PC-9 (cell line): ENCODE measurements at regions not wholly inside any gene's neighbourhood (a gene's known extent, or its start where the extent isn't known, plus 50 kb on each side); places are given as distances from the start of the nearest gene placed in this dataset.

Experiments used
- BruUV-seq: library from RNA; stranded (reverse); fragments of 400-500 nt; replicated peaks from 2 replicates; lab custom pipeline; 2021; lab: Mats Ljungman, UMichigan
- CTCF ChIA-PET: fragments of 300-600 bp; sonication (Branson Sonifier 250); formaldehyde crosslinking; loops from one replicate; lab custom pipeline; 2022; ENCODE audit warnings: antibody characterized with exemption; lab: Charles Lee
- POLR2A ChIA-PET: fragments of 300-600 bp; sonication (Branson Sonifier 250); formaldehyde crosslinking; loops from one replicate; lab custom pipeline; 2022; ENCODE audit warnings: antibody characterized with exemption; ENCODE audit not compliant: unreplicated experiment; lab: Charles Lee
- DNase-seq, 2 experiments: peaks; one replicate each; pipeline versions ENCODE4 v3.0.0 to v3.0.0-alpha.2; 2015 to 2022; ENCODE audit warnings: mixed read lengths in 1 of 2
- H2AFZ ChIP-seq: fragments of 200-600 bp; sonication (generic); 2 replicates; pipeline ENCODE4 v1.8.1; 2017; ENCODE audit warnings: antibody characterized with exemption
- H3F3A ChIP-seq: fragments of 200-600 bp; sonication (generic); 2 replicates; pipeline ENCODE4 v1.8.1; 2017; ENCODE audit warnings: antibody characterized with exemption, mild to moderate bottlenecking, low read depth; ENCODE audit not compliant: insufficient read depth
- H3K27ac ChIP-seq: fragments of 200-600 bp; sonication (generic); 2 replicates; pipeline ENCODE4 v1.6.1; 2016; ENCODE audit warnings: mixed run types
- H3K27me3 ChIP-seq: fragments of 200-600 bp; sonication (generic); 2 replicates; pipeline ENCODE4 v1.6.1; 2016; ENCODE audit warnings: low read depth, mixed run types; ENCODE audit not compliant: insufficient read depth
- H3K36me3 ChIP-seq: fragments of 200-600 bp; sonication (generic); 2 replicates; pipeline ENCODE4 v1.6.1; 2016; ENCODE audit warnings: low read depth, mixed run types
- H3K4me1 ChIP-seq: fragments of 200-600 bp; sonication (generic); replicated peaks from 2 replicates; pipeline ENCODE4 v1.6.1; 2016; ENCODE audit warnings: mixed run types; ENCODE audit not compliant: insufficient read depth
- H3K4me2 ChIP-seq: fragments of 200-600 bp; sonication (generic); 2 replicates; pipeline ENCODE4 v1.6.1; 2017; ENCODE audit warnings: mixed run types
- H3K4me3 ChIP-seq: fragments of 200-600 bp; sonication (generic); 2 replicates; pipeline ENCODE4 v1.6.1; 2016; ENCODE audit warnings: mixed run types
- H3K79me2 ChIP-seq: fragments of 200-600 bp; sonication (generic); 2 replicates; pipeline ENCODE4 v1.6.1; 2017; ENCODE audit warnings: low read depth, mixed run types
- H3K9me2 ChIP-seq: fragments of 200-600 bp; sonication (generic); 2 replicates; pipeline ENCODE4 v1.8.1; 2017; ENCODE audit warnings: mild to moderate bottlenecking; ENCODE audit not compliant: insufficient read depth
- H3K9me3 ChIP-seq: fragments of 200-600 bp; sonication (generic); 2 replicates; pipeline ENCODE4 v1.8.1; 2016; ENCODE audit warnings: low read depth; ENCODE audit not compliant: insufficient read depth
- H4K20me1 ChIP-seq: fragments of 200-600 bp; sonication (generic); 2 replicates; pipeline ENCODE4 v1.8.1; 2017; ENCODE audit not compliant: insufficient read depth
- CTCF ChIP-seq: fragments of 200-600 bp; sonication (generic); conservative IDR thresholded peaks from 2 replicates; pipeline ENCODE4 v1.6.1; 2017; ENCODE audit warnings: mixed run types, antibody characterized with exemption, mild to moderate bottlenecking, moderate library complexity
- EZH2 ChIP-seq: fragments of 200-600 bp; sonication (generic); IDR thresholded peaks from 2 replicates; pipeline ENCODE4 v1.8.0; 2017; ENCODE audit warnings: antibody characterized with exemption, low read depth
- intact Hi-C: fragments of 100-400 bp; cut with micrococcal nuclease; formaldehyde crosslinking; loops from one replicate; pipeline ENCODE4 v1.10.0; 2022; ENCODE audit not compliant: unreplicated experiment

GRCh38 chr10:61050120-61050745, 106.2 kb upstream of the RHOBTB1 start:
- Histone ChIP-seq H3K9me3 (no peaks in the 10 kb centered on the region), H3K79me2 (no peaks in the 10 kb centered on the region), H3K4me3 (no peak overlapping the region), H2AFZ (no peak overlapping the region), H3K4me1 (no peaks in the 10 kb centered on the region), H3K27me3 (no peaks in the 10 kb centered on the region), H3K36me3 (no peaks in the 10 kb centered on the region), H3K4me2 (no peak overlapping the region), H4K20me1 (no peaks in the 10 kb centered on the region), H3F3A (no peaks in the 10 kb centered on the region), H3K9me2 (no peaks in the 10 kb centered on the region; the same call in 1 of the 2 replicates), H3K27ac (no peak overlapping the region)
- CTCF ChIA-PET: no interaction called here
- POLR2A ChIA-PET: no interaction called here
- TF ChIP-seq CTCF (no peak), EZH2 (no peak)
- intact Hi-C loops: no loop called here
- BruUV-seq: no TSS peak
- no peak for DNase-seq

- BruUV-seq: no TSS peak
- no peaks in the 10 kb centered on the region for H3K79me2 ChIP-seq
- no peak overlapping the region for H3K4me3 ChIP-seq
- H3K36me3 ChIP-seq: no peaks in the 10 kb centered on the region
- ChIA-PET CTCF (no interaction called here), POLR2A (no interaction called here)
- no peak overlapping the region for H3K4me2 ChIP-seq
- intact Hi-C loops: no loop called here
- H2AFZ ChIP-seq: no peak overlapping the region
- no peak for DNase-seq
- H3K4me1 ChIP-seq: no peaks in the 10 kb centered on the region
- no peaks in the 10 kb centered on the region; the same call in 1 of the 2 replicates for H3K9me2 ChIP-seq
- TF ChIP-seq EZH2 (no peak), CTCF (no peak)
- H4K20me1 ChIP-seq: no peaks in the 10 kb centered on the region
- no peaks in the 10 kb centered on the region for H3F3A ChIP-seq
- no peaks in the 10 kb centered on the region for H3K9me3 ChIP-seq
- H3K27me3 ChIP-seq: no peaks in the 10 kb centered on the region
- no peak overlapping the region for H3K27ac ChIP-seq
Observed at GRCh38 chr10:61049386-61049785, 105.4 kb upstream of the RHOBTB1 start.

- Histone ChIP-seq H3K27ac (no peak overlapping the region), H3K27me3 (no peaks in the 10 kb centered on the region), H3K9me3 (no peaks in the 10 kb centered on the region), H3K9me2 (no peaks in the 10 kb centered on the region), H3F3A (no peaks in the 10 kb centered on the region), H3K4me2 (no peak overlapping the region), H4K20me1 (no peaks in the 10 kb centered on the region), H3K4me3 (no peak overlapping the region), H3K4me1 (no peaks in the 10 kb centered on the region), H2AFZ (no peak overlapping the region), H3K79me2 (no peaks in the 10 kb centered on the region), H3K36me3 (no peaks in the 10 kb centered on the region)
- intact Hi-C loops: no loop called here
- peak in 1 of 2 experiments; percentile 6 for DNase-seq
- TF ChIP-seq CTCF (no peak), EZH2 (no peak)
- ChIA-PET POLR2A (no interaction called here), CTCF (no interaction called here)
- BruUV-seq: no TSS peak
Observed at GRCh38 chr10:61047788-61048560, 104.0 kb upstream of the RHOBTB1 start.
